Ishikawa (cell line): ENCODE measurements at regions not wholly inside any gene's neighbourhood (a gene's known extent, or its start where the extent isn't known, plus 50 kb on each side); places are given as distances from the start of the nearest gene placed in this dataset.

Experiments
- CEBPB ChIP-seq: IDR thresholded peaks from 2 replicates; pipeline ENCODE4 v1.6.1; 2012
- CREB1 ChIP-seq: IDR thresholded peaks from 2 replicates; pipeline ENCODE4 v1.6.1; 2012; ENCODE audit warnings: low read depth
- EGR1 ChIP-seq: IDR thresholded peaks from 2 replicates; pipeline ENCODE4 v1.6.1; 2012
- EP300 ChIP-seq: IDR thresholded peaks from 2 replicates; pipeline ENCODE4 v1.6.1; 2012; ENCODE audit warnings: borderline replicate concordance
- MAX ChIP-seq: IDR thresholded peaks from 2 replicates; pipeline ENCODE4 v1.6.1; 2012
- NFIC ChIP-seq: IDR thresholded peaks from 2 replicates; pipeline ENCODE4 v1.6.1; 2012
- RAD21 ChIP-seq: IDR thresholded peaks from 2 replicates; pipeline ENCODE4 v1.6.1; 2012; ENCODE audit warnings: low read depth
- REST ChIP-seq: IDR thresholded peaks from 2 replicates; pipeline ENCODE4 v1.6.1; 2012; ENCODE audit warnings: low read depth, mild to moderate bottlenecking
- TAF1 ChIP-seq: IDR thresholded peaks from 2 replicates; pipeline ENCODE4 v1.6.1; 2012; ENCODE audit warnings: low read depth, mild to moderate bottlenecking
- TCF12 ChIP-seq: IDR thresholded peaks from 2 replicates; pipeline ENCODE4 v1.6.1; 2012; ENCODE audit warnings: low read depth
- TEAD4 ChIP-seq: IDR thresholded peaks from 2 replicates; pipeline ENCODE4 v1.6.1; 2012
- USF1 ChIP-seq: IDR thresholded peaks from 2 replicates; pipeline ENCODE4 v1.6.1; 2012

- no peak for TF ChIP-seq USF1
- no peak for TF ChIP-seq RAD21
- TF ChIP-seq MAX: no peak
- TF ChIP-seq EP300: no peak
- TF ChIP-seq TEAD4: no peak
- no peak for TF ChIP-seq TCF12
- TF ChIP-seq EGR1: no peak
- no peak for TF ChIP-seq REST
- no peak for TF ChIP-seq CEBPB
- TF ChIP-seq NFIC: no peak
- no peak for TF ChIP-seq TAF1
- TF ChIP-seq CREB1: no peak
Observed at GRCh38 chr1:221023482-221023881, 144.2 kb downstream of the HLX start.
